ENCODE measurements at regions not wholly inside any gene's neighbourhood (a gene's known extent, or its start where the extent isn't known, plus 50 kb on each side); places are given as distances from the start of the nearest gene placed in this dataset.
"Not testable (repeated sequence)": the region's sequence is repeated elsewhere in the genome, so short reads cannot be mapped to it uniquely, and the experiment has no call there.

GRCh38 chr15:22710831-22711341 is 75.6 kb upstream of the NIPA1 start:
- not testable (repeated sequence) for TF ChIP-seq POLR2A, CTCF (IDR thresholded peaks at IDR 0.05)

All from uterus (tissue), 2 donors.